ENCODE measurements at regions not wholly inside any gene's neighbourhood (a gene's known extent, or its start where the extent isn't known, plus 50 kb on each side); places are given as distances from the start of the nearest gene placed in this dataset.

DNA sequence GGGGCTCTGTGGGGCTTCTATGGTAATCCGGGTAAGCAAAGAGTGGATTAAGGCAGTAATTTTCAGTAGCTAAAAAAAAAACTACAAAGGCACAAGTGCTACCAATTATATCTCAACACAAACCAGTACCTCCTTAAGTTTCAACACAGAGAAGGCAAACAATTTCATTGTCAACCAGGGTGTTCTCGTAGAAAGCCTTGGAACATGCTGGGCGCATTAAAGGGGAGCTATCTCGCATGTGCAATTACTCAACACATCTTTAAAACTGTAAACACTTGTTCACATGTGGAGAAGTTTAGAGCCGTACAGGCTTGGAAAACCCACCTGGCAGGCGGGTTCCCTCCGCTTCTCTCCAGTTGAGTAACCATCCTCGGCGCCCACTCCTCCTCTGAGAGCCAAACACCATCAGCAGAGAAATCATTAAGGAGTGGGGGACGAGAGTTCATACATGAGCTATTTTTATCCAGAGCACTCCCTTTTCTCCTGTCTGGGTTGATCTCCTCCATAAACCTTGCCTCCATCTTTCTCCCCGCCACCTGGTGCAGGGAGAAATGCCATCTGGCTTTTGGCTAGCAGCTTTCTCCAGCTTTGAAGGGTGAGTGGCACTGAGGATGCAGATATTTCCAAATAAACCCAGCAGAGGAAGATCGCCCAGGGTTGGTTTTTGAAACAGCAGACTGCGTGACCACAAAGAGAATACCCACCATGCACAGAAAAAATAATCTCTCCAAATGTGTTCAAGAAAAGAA lies 287.1 kb downstream of the WDR11 start:
- TF ChIP-seq, protein P1, sequence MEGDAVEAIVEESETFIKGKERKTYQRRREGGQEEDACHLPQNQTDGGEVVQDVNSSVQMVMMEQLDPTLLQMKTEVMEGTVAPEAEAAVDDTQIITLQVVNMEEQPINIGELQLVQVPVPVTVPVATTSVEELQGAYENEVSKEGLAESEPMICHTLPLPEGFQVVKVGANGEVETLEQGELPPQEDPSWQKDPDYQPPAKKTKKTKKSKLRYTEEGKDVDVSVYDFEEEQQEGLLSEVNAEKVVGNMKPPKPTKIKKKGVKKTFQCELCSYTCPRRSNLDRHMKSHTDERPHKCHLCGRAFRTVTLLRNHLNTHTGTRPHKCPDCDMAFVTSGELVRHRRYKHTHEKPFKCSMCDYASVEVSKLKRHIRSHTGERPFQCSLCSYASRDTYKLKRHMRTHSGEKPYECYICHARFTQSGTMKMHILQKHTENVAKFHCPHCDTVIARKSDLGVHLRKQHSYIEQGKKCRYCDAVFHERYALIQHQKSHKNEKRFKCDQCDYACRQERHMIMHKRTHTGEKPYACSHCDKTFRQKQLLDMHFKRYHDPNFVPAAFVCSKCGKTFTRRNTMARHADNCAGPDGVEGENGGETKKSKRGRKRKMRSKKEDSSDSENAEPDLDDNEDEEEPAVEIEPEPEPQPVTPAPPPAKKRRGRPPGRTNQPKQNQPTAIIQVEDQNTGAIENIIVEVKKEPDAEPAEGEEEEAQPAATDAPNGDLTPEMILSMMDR (IDR thresholded peaks at IDR 0.05 in 8 of 11, conservative IDR thresholded peaks at IDR 0.05 in 3 of 11): no peak
- no peak for TF ChIP-seq POLR2A (IDR thresholded peaks at IDR 0.05)
- TF ChIP-seq POLR2AphosphoS5 (IDR thresholded peaks at IDR 0.05): no peak
